HG02981 (cell line): ENCODE measurements at regions not wholly inside any gene's neighbourhood (a gene's known extent, or its start where the extent isn't known, plus 50 kb on each side); places are given as distances from the start of the nearest gene placed in this dataset.
"Not testable (repeated sequence)": the region's sequence is repeated elsewhere in the genome, so short reads cannot be mapped to it uniquely, and the experiment has no call there.

Experiments
- ATAC-seq: cut with Tn5 transposase; IDR thresholded peaks from one replicate; pipeline ENCODE4 v1.9.1; 2021; ENCODE audit warnings: mild to moderate bottlenecking, moderate library complexity; ENCODE audit not compliant: unreplicated experiment

DNA sequence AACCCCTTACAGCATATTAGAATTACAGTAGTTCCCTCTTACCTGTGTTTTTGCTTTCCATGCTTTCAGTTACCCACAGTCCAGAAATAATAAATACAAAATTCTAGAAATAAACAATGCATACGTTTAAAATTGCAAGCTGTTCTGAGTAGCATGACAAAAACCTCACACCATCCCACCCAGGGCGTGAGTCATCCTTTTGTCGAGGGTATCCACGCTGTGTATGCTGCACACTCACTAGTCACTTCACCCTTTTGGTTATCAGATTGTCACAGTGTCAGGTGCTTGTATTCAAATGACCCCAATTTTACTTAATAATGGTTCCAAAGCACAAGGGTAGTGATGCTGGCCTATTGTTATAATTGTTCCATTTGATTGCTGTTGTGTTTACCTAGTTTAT lies 72.5 kb upstream of the P3H2 start:
- no peak for ATAC-seq

DNA sequence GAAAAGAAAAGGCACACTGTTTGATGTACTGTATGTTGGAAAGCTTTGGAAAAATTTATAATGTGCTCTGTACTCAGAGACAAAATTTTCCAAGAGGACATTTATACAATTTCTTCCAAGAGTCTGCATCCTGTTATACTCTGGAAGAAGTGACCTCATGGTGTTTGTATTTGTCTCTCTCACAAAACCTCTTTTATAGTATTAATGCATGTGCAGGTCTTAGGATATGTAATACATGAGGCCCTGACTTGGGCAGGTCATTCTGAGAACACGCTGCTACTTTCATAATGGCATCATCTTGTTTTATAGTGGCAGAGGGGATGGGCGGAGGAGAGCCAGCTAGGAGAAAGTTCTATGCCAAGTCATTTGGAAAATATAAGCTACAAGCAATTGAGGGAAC lies 72.0 kb upstream of the P3H2 start:
- ATAC-seq: no peak

- ATAC-seq: no peak
These were observed 71.4 kb upstream of the P3H2 start for GRCh38 chr3:190192087-190192486.

DNA sequence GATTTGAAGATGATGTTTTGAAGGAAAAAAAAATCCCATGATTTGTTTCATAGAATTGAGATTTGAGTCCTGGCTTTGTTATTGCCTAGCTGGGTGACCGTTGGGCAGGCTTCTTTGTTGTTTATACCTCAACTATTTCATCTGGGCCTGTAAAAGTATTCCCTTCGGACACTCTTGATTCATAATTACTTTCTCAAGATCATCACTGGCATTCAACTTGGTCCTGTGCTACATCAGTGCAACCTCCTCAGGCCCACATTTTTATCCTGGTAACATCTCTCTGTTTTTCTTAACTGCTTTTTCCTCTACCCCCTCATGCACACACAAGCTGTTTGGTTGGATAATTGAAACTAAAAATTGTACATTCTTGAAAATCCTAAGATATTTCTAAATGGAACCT lies 67.5 kb upstream of the P3H2 start:
- ATAC-seq: no peak

- no peak for ATAC-seq
These were observed 62.4 kb upstream of the P3H2 start for GRCh38 chr3:190183121-190183520.

DNA sequence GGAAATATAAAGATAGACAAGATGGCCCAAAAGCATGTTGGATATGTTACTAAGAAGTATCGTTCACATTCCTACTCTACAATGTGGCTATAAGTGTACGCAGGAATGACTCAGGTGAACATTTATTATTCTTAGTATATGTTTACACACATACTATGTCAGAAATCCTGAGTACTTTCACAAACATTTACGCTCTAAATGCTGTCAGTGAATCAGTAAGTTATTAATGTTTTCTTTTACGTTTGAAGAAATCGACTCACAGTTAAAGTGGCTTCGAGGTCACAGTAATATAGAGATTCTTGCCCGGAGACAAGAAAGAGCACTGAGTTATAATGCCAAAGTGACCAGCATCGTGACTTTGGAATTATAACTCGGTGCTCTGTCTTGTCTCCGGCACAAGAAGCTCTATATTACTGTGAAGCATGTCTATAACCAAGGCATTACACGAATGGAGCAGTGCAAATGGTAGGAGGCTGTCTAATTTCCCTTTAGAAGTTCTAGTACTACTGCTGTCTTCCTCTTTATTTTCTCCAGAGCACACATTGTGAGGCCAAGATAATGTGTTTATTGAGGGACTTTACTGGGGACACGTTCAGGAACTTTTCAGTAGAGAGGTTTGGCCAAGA lies 61.8 kb upstream of the P3H2 start:
- ATAC-seq: no peak

DNA sequence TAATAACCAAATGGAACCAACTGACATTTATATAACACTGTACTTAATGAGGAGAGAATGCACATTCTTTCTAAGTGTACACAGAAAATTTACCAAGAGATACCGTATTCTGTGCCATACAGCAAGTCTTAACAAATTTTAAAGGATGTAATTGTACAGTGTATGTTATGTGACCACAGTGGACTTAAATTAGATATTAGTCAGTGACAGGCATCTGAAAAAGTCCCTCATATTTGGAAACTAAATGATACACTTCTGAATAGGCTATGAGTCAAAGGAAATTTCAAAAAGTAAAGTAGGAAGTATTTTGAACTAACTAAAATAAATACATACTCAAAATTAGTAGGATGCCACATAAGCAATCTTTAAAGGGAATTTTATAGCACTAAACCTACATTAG lies 59.6 kb upstream of the P3H2 start:
- no peak for ATAC-seq

GRCh38 chr3:190178779-190179178 lies 58.1 kb upstream of the P3H2 start:
- no peak for ATAC-seq

DNA sequence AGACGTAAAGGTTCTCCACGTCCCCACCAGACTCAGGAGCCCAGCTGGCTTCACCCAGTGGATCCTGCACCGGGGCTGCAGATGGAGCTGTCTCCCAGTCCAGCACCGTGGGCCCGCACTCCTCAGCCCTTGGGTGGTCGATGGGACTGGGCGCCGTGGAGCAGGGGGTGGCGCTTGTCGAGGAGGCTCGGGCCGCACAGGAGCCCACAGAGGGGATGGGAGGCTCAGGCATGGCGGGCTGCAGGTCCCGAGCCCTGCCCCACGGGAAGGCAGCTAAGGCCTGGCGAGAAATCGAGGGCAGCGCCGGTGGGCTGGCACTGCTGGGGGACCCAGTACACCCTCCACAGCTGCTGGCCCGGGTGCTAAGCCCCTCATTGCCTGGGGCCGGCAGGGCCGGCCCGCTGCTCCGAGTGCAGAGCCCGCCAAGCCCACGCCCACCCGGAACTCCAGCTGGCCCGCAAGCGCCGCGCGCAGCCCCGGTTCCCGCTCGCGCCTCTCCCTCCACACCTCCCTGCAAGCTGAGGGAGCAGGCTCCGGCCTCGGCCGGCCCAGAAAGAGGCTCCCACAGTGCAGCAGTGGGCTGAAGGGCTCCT lies 56.3 kb upstream of the P3H2 start:
- not testable (repeated sequence) for ATAC-seq

DNA sequence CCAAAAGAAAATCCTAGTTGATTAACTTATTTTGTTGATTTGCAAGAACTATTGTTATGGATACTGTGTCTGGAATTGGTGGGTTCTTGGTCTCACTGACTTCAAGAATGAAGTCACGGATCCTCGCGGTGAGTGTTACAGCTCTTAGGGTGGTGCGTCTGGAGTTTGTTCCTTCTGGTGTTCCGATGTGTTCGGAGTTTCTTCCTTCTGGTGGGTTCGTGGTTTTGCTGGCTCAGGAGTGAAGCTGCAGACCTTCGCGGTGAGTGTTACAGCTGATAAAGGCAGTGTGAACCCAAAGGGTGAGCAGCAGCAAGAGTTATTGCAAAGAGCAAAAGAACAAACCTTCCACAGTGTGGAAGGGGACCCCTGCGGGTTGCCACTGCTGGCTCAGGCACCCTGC lies 55.4 kb upstream of the P3H2 start:
- ATAC-seq: not testable (repeated sequence)

- ATAC-seq: no peak
These were observed 54.8 kb upstream of the P3H2 start for GRCh38 chr3:190175490-190175889.

- ATAC-seq: no peak
These were observed 53.8 kb upstream of the P3H2 start for GRCh38 chr3:190174471-190174870.

- no peak for ATAC-seq
These were observed 52.7 kb upstream of the P3H2 start for GRCh38 chr3:190173426-190173825.

DNA sequence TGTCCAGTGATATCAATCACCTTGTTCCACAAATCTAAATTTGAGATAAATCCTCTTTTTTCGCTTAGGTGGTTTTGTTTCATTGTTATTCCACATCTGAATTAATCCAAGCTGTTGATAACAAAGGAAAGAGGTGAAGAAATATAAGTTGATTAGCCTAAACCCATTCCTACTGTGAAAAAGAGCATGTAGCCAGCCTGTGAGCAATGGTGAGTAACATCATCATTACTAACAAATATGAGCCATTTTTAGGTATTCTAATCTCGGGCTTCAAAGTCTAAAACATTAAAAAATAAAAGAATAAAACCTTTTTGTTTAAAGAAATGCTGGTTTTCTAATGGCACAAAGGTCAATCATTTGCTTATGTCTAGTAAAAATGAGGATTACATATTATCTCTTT lies 52.1 kb upstream of the P3H2 start:
- ATAC-seq: no peak
